ENCODE measurements at regions not wholly inside any gene's neighbourhood (a gene's known extent, or its start where the extent isn't known, plus 50 kb on each side); places are given as distances from the start of the nearest gene placed in this dataset.
"Not testable (repeated sequence)": the region's sequence is repeated elsewhere in the genome, so short reads cannot be mapped to it uniquely, and the experiment has no call there.

- CTCF ChIA-PET, result interaction anchor here (0.6 to 3.0 kb wide), 12 partner anchors 11 to 271 kb away, joined by 3 to 37 read pairs (median 4); no protein-coding TSS in a partner anchor
- DNase-seq (ENCODE audit: low read depth, low spot score), result no peak
- H3K4me3 ChIP-seq (ENCODE audit: low read depth, low read length), result no peak overlapping the region; the same call in 1 of the 2 replicates
- no peak for TF ChIP-seq CTCF (IDR thresholded peaks at IDR 0.05; ENCODE audit: insufficient read depth, low read length, missing control alignments)
- POLR2A ChIA-PET, result no interaction called here
Observed at GRCh38 chr6:13874191-13874549, 50.6 kb upstream of the RNF182 start.

GRCh38 chr6:13873288-13874190 is 51.2 kb upstream of the RNF182 start:
- ChIA-PET POLR2A (no interaction called here), CTCF (interaction anchor here (0.7 to 3.0 kb wide), 13 partner anchors 9 to 271 kb away, joined by 3 to 37 read pairs (median 4); no protein-coding TSS in a partner anchor)
- no peak for DNase-seq (ENCODE audit: low read depth, low spot score)
- TF ChIP-seq CTCF (IDR thresholded peaks at IDR 0.05; ENCODE audit: insufficient read depth, low read length, missing control alignments), result peak; percentile 77
- H3K4me3 ChIP-seq (ENCODE audit: low read depth, low read length), result peak overlapping the region; percentile 50

GRCh38 chr6:13872681-13873080 is 52.1 kb upstream of the RNF182 start:
- POLR2A ChIA-PET, result no interaction called here
- CTCF ChIA-PET, result interaction anchor here (3.0 kb wide), 1 partner anchor 193 kb away, joined by 37 read pairs; no protein-coding TSS in a partner anchor
- no peak for DNase-seq (ENCODE audit: low read depth, low spot score)
- no peak for TF ChIP-seq CTCF (IDR thresholded peaks at IDR 0.05; ENCODE audit: insufficient read depth, low read length, missing control alignments)
- no peak overlapping the region for H3K4me3 ChIP-seq (ENCODE audit: low read depth, low read length)

- POLR2A ChIA-PET; DNase-seq (ENCODE audit: low read depth, low spot score); H3K4me3 ChIP-seq (ENCODE audit: low read depth, low read length): not testable (repeated sequence)
- CTCF ChIA-PET, result interaction anchor here (0.9 kb wide), 1 partner anchor 193 kb away, joined by 3 read pairs; no protein-coding TSS in a partner anchor
Observed at GRCh38 chr6:13872006-13872405, 52.7 kb upstream of the RNF182 start.

GRCh38 chr6:13870214-13870830 is 54.4 kb upstream of the RNF182 start:
- ChIA-PET CTCF (interaction anchor here (0.9 to 1.5 kb wide), 3 partner anchors 15 to 40 kb away, joined by 3 to 4 read pairs (median 4); no protein-coding TSS in a partner anchor), POLR2A (no interaction called here)
- no peak for TF ChIP-seq CTCF (IDR thresholded peaks at IDR 0.05; ENCODE audit: insufficient read depth, low read length, missing control alignments)
- no peak for DNase-seq (ENCODE audit: low read depth, low spot score)
- H3K4me3 ChIP-seq (ENCODE audit: low read depth, low read length), result no peak overlapping the region

GRCh38 chr6:13868236-13868635 is 53.9 kb upstream of the MCUR1 start:
- no peak overlapping the region for H3K4me3 ChIP-seq (ENCODE audit: low read depth, low read length)
- DNase-seq (ENCODE audit: low read depth, low spot score), result no peak
- POLR2A ChIA-PET, result no interaction called here
- CTCF ChIA-PET, result no interaction called here
- no peak for TF ChIP-seq CTCF (IDR thresholded peaks at IDR 0.05; ENCODE audit: insufficient read depth, low read length, missing control alignments)
